Right lobe of liver (tissue), 4 donors: ENCODE measurements at regions not wholly inside any gene's neighbourhood (a gene's known extent, or its start where the extent isn't known, plus 50 kb on each side); places are given as distances from the start of the nearest gene placed in this dataset.

Source experiments
- POLR2A ChIP-seq: fragments of 450-650 bp; IDR thresholded peaks from one replicate; pipeline ENCODE4 v1.6.1; 2017; ENCODE audit warnings: antibody characterized with exemption, mild to moderate bottlenecking
- TF ChIP-seq, protein P1 (sequence below), 4 donors: fragments of 200-600 bp in 3 of 4; fragments of 450-650 bp in 1 of 4; IDR thresholded peaks; one replicate each; pipeline versions ENCODE4 v1.5.1 to v1.8.0; 2016 to 2022; ENCODE audit warnings: antibody characterized with exemption in 4 of 4, mild to moderate bottlenecking in 2 of 4
- donor health status: DM: no; HTN: no; CAD: no.
- donor health status: DM: no; HTN: no; CAD: no.
- donor health status: DM: no; HTN: yes; CAD: no.

DNA sequence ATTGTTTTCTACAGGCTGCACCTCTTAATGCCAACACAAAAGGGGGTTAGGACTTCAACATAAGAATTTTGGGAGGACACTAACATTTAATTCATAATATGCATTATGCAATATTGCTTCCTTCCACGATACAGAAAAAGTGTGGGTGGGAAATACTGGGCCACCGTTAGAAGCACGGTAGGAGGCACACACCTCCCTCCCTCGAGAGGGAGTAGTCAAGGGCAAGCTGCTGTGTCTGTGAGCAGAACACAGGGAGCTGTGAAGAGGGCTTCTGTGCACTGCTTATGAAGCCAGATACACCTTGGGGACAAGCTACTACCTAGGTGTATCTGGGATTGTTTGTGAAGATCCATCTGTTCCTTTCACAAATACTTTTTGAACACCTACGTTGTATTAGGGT lies 109.3 kb upstream of the PLET1 start:
- TF ChIP-seq, protein P1, sequence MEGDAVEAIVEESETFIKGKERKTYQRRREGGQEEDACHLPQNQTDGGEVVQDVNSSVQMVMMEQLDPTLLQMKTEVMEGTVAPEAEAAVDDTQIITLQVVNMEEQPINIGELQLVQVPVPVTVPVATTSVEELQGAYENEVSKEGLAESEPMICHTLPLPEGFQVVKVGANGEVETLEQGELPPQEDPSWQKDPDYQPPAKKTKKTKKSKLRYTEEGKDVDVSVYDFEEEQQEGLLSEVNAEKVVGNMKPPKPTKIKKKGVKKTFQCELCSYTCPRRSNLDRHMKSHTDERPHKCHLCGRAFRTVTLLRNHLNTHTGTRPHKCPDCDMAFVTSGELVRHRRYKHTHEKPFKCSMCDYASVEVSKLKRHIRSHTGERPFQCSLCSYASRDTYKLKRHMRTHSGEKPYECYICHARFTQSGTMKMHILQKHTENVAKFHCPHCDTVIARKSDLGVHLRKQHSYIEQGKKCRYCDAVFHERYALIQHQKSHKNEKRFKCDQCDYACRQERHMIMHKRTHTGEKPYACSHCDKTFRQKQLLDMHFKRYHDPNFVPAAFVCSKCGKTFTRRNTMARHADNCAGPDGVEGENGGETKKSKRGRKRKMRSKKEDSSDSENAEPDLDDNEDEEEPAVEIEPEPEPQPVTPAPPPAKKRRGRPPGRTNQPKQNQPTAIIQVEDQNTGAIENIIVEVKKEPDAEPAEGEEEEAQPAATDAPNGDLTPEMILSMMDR (IDR thresholded peaks at IDR 0.05): no peak
- TF ChIP-seq POLR2A: no peak
